GM12891 (cell line): ENCODE measurements at regions not wholly inside any gene's neighbourhood (a gene's known extent, or its start where the extent isn't known, plus 50 kb on each side); places are given as distances from the start of the nearest gene placed in this dataset.

Experiments used
- POLR2A ChIP-seq: IDR thresholded peaks from 2 replicates; pipeline ENCODE4 v1.6.1; 2011; ENCODE audit warnings: low read depth, low read length, control low read depth
- POLR2AphosphoS5 ChIP-seq: IDR thresholded peaks from 2 replicates; pipeline ENCODE4 v1.6.1; 2011; ENCODE audit warnings: low read depth, low read length, control low read depth
- POU2F2 ChIP-seq: IDR thresholded peaks from 2 replicates; pipeline ENCODE4 v1.6.1; 2011; ENCODE audit warnings: low read depth, mild to moderate bottlenecking, control low read depth, low read length, moderate library complexity
- TAF1 ChIP-seq: IDR thresholded peaks from 2 replicates; pipeline ENCODE4 v1.6.1; 2011; ENCODE audit warnings: low read depth, low read length, control low read depth

GRCh38 chr14:88961214-88961613 is 136.8 kb downstream of the TTC8 start:
- TF ChIP-seq TAF1 = no peak
- TF ChIP-seq POLR2A = no peak
- TF ChIP-seq POU2F2 = no peak
- TF ChIP-seq POLR2AphosphoS5 = no peak
